Keratinocyte (primary cell): ENCODE measurements at regions not wholly inside any gene's neighbourhood (a gene's known extent, or its start where the extent isn't known, plus 50 kb on each side); places are given as distances from the start of the nearest gene placed in this dataset.

Experiments used
- DNase-seq: peaks from one replicate; pipeline ENCODE4 v3.0.0-alpha.2; 2011; ENCODE audit warnings: low read depth, missing footprints, low spot score
- FAIRE-seq: peaks from 2 replicates; lab custom pipeline; 2011; peaks lifted over from hg19 to GRCh38; lab: Jason Lieb, UNC
- H2AFZ ChIP-seq: 2 replicates; pipeline ENCODE4 v1.6.0; 2012; ENCODE audit warnings: low read length, control low read depth, inconsistent platforms; ENCODE audit not compliant: control insufficient read depth
- H3K27ac ChIP-seq: 2 replicates; pipeline ENCODE4 v1.5.1; 2011; ENCODE audit warnings: low read length; ENCODE audit not compliant: control insufficient read depth, insufficient read depth
- H3K27me3 ChIP-seq: 3 replicates; pipeline ENCODE4 v1.6.0; 2011; ENCODE audit warnings: low read length; ENCODE audit not compliant: control insufficient read depth, insufficient read depth; ENCODE audit errors: extremely low read depth
- H3K36me3 ChIP-seq, 2 experiments: 2 replicates in 1 of 2; 3 replicates in 1 of 2; pipeline ENCODE4 v1.5.1; 2011; ENCODE audit warnings: low read length in 2 of 2, mild to moderate bottlenecking in 1 of 2; ENCODE audit not compliant: control insufficient read depth in 2 of 2, insufficient read depth in 2 of 2; ENCODE audit errors: extremely low read depth in 1 of 2
- H3K4me1 ChIP-seq: 3 replicates; pipeline ENCODE4 v1.5.1; 2011; ENCODE audit warnings: low read length; ENCODE audit not compliant: control insufficient read depth, insufficient read depth; ENCODE audit errors: extremely low read depth
- H3K4me2 ChIP-seq: 3 replicates; pipeline ENCODE4 v1.6.0; 2011; ENCODE audit warnings: low read depth, low read length; ENCODE audit not compliant: control insufficient read depth, insufficient read depth; ENCODE audit errors: extremely low read depth
- H3K4me3 ChIP-seq, 3 experiments: fragments of 200-600 bp in 1 of 3; sonication (generic) in 1 of 3; 2 replicates in 2 of 3; 3 replicates in 1 of 3; pipeline ENCODE4 v1.5.1; 2011 to 2016; ENCODE audit warnings: low read length in 3 of 3, mild to moderate bottlenecking in 3 of 3, control low read depth in 2 of 3, inconsistent platforms in 1 of 3, low read depth in 1 of 3, mixed read lengths in 1 of 3, mixed run types in 1 of 3, moderate library complexity in 1 of 3; ENCODE audit not compliant: control insufficient read depth in 2 of 3, insufficient read depth in 2 of 3; ENCODE audit errors: extremely low read depth in 1 of 3
- H3K79me2 ChIP-seq: 2 replicates; pipeline ENCODE4 v1.6.0; 2012; ENCODE audit warnings: low read length; ENCODE audit not compliant: control insufficient read depth, insufficient read depth
- H3K9ac ChIP-seq: 3 replicates; pipeline ENCODE4 v1.6.0; 2011; ENCODE audit warnings: low read length; ENCODE audit not compliant: control insufficient read depth, insufficient read depth; ENCODE audit errors: extremely low read depth
- H3K9me1 ChIP-seq: 3 replicates; pipeline ENCODE4 v1.6.0; 2011; ENCODE audit warnings: low read length; ENCODE audit not compliant: control insufficient read depth, insufficient read depth; ENCODE audit errors: extremely low read depth
- H3K9me3 ChIP-seq: 2 replicates; pipeline ENCODE4 v1.5.1; 2012; ENCODE audit warnings: low read depth, low read length; ENCODE audit not compliant: control insufficient read depth
- H4K20me1 ChIP-seq: 3 replicates; pipeline ENCODE4 v1.6.0; 2011; ENCODE audit warnings: low read length; ENCODE audit not compliant: control insufficient read depth, insufficient read depth; ENCODE audit errors: extremely low read depth
- EZH2 ChIP-seq: IDR thresholded peaks from one replicate; pipeline ENCODE4 v1.6.1; 2012; ENCODE audit warnings: inconsistent platforms, mild to moderate bottlenecking, low read length, moderate library complexity
- dilution Hi-C: fragments of 300-500 bp; cut with MboI; formaldehyde crosslinking; loops from one replicate; pipeline ENCODE4 v1.7.0; 2020; ENCODE audit warnings: low sequenced_read_pairs; ENCODE audit not compliant: extremely low pct_ligation_motif_present
- TF ChIP-seq, protein P1 (sequence below), 3 experiments: IDR thresholded peaks in 1 of 3; conservative IDR thresholded peaks in 1 of 3; optimal IDR thresholded peaks in 1 of 3; 2 replicates in 2 of 3; 3 replicates in 1 of 3; pipeline versions ENCODE3 to v1.5.1; 2011; ENCODE audit warnings: low read length in 3 of 3, mild to moderate bottlenecking in 3 of 3, moderate library complexity in 2 of 3, control low read depth in 1 of 3, inconsistent platforms in 1 of 3; ENCODE audit not compliant: insufficient read depth in 2 of 3; ENCODE audit errors: extremely low read depth in 1 of 3

GRCh38 chr3:21292971-21293370, 458.0 kb downstream of the ZNF385D start:
- H2AFZ ChIP-seq, result no peak overlapping the region
- H3K9me1 ChIP-seq, result no peaks in the 10 kb centered on the region
- H3K27me3 ChIP-seq, result no peaks in the 10 kb centered on the region
- H3K79me2 ChIP-seq, result no peaks in the 10 kb centered on the region
- H3K4me1 ChIP-seq, result peaks cover 8% of the 10 kb centered on the region
- H3K36me3 ChIP-seq, result no peaks in the 10 kb centered on the region
- H3K4me2 ChIP-seq, result peak overlapping the region; percentile 29
- dilution Hi-C loops, result no loop called here
- TF ChIP-seq, protein P1, sequence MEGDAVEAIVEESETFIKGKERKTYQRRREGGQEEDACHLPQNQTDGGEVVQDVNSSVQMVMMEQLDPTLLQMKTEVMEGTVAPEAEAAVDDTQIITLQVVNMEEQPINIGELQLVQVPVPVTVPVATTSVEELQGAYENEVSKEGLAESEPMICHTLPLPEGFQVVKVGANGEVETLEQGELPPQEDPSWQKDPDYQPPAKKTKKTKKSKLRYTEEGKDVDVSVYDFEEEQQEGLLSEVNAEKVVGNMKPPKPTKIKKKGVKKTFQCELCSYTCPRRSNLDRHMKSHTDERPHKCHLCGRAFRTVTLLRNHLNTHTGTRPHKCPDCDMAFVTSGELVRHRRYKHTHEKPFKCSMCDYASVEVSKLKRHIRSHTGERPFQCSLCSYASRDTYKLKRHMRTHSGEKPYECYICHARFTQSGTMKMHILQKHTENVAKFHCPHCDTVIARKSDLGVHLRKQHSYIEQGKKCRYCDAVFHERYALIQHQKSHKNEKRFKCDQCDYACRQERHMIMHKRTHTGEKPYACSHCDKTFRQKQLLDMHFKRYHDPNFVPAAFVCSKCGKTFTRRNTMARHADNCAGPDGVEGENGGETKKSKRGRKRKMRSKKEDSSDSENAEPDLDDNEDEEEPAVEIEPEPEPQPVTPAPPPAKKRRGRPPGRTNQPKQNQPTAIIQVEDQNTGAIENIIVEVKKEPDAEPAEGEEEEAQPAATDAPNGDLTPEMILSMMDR (optimal IDR thresholded peaks at IDR 0.05 in 1 of 3, IDR thresholded peaks at IDR 0.05 in 1 of 3, conservative IDR thresholded peaks at IDR 0.05 in 1 of 3; ENCODE audit: extremely low read depth in 1 of 3, insufficient read depth in 2 of 3, low read length in 3 of 3), result no peak
- no peak for TF ChIP-seq EZH2
- no peak overlapping the region for H3K27ac ChIP-seq
- H4K20me1 ChIP-seq, result no peaks in the 10 kb centered on the region
- no peak overlapping the region for H3K4me3 ChIP-seq
- FAIRE-seq, result peak; percentile 56
- no peaks in the 10 kb centered on the region for H3K9me3 ChIP-seq
- H3K9ac ChIP-seq, result no peak overlapping the region
- DNase-seq, result no peak

- no peak overlapping the region for H2AFZ ChIP-seq
- H4K20me1 ChIP-seq, result no peaks in the 10 kb centered on the region
- H3K9ac ChIP-seq, result no peak overlapping the region
- FAIRE-seq (no peak), DNase-seq (no peak)
- no peaks in the 10 kb centered on the region for H3K27me3 ChIP-seq
- no peaks in the 10 kb centered on the region for H3K79me2 ChIP-seq
- no peak overlapping the region for H3K4me2 ChIP-seq
- dilution Hi-C loops, result no loop called here
- H3K9me1 ChIP-seq, result no peaks in the 10 kb centered on the region
- no peak overlapping the region for H3K27ac ChIP-seq
- H3K4me1 ChIP-seq, result peaks cover 8% of the 10 kb centered on the region
- no peaks in the 10 kb centered on the region for H3K36me3 ChIP-seq
- H3K4me3 ChIP-seq, result no peak overlapping the region
- no peak for TF ChIP-seq EZH2
- TF ChIP-seq, protein P1 (optimal IDR thresholded peaks at IDR 0.05 in 1 of 3, IDR thresholded peaks at IDR 0.05 in 1 of 3, conservative IDR thresholded peaks at IDR 0.05 in 1 of 3; ENCODE audit: extremely low read depth in 1 of 3, insufficient read depth in 2 of 3, low read length in 3 of 3), result peak; percentile 13 to 31 (median 14)
- H3K9me3 ChIP-seq, result no peaks in the 10 kb centered on the region
Measured at GRCh38 chr3:21290557-21290956, 460.5 kb downstream of the ZNF385D start.
